B cell (primary cell): ENCODE measurements at regions not wholly inside any gene's neighbourhood (a gene's known extent, or its start where the extent isn't known, plus 50 kb on each side); places are given as distances from the start of the nearest gene placed in this dataset.

ENCODE experiments used
- ATAC-seq: fragments of 200-7000 bp; cut with Tn5 transposase; one replicate; pipeline ENCODE4 v1.10.0; 2021; ENCODE audit warnings: low read depth, mild to moderate bottlenecking, moderate number of reproducible peaks, moderate library complexity
- CTCF ChIA-PET: fragments of 350-600 bp; sonication (Branson Sonifier 250); formaldehyde crosslinking; loops from one replicate; lab custom pipeline; 2021; ENCODE audit warnings: antibody characterized with exemption, inconsistent platforms; lab: Charles Lee
- POLR2A ChIA-PET: fragments of 350-600 bp; sonication (Branson Sonifier 250); formaldehyde crosslinking; loops from one replicate; lab custom pipeline; 2021; ENCODE audit warnings: antibody characterized with exemption; lab: Charles Lee
- DNase-seq: peaks from one replicate; pipeline ENCODE4 v3.0.0; 2013
- H2AFZ ChIP-seq: 2 replicates; pipeline ENCODE4 v1.6.1; 2012; ENCODE audit warnings: mild to moderate bottlenecking, low read depth, low read length; ENCODE audit not compliant: insufficient read depth, poor library complexity, severe bottlenecking
- H3K27ac ChIP-seq, 2 donors: 1 replicate in 1 of 2; 2 replicates in 1 of 2; pipeline ENCODE4 v1.5.1; 2012 to 2013; ENCODE audit warnings: low read length in 2 of 2, mild to moderate bottlenecking in 2 of 2, moderate library complexity in 1 of 2
- H3K27me3 ChIP-seq, 4 experiments: fragments of 200-600 bp in 1 of 4; sonication (generic) in 1 of 4; replicated peaks in 1 of 4; 1 replicate in 2 of 4; 2 replicates in 2 of 4; pipeline versions ENCODE4 v1.6.1 to v1.7.0; 2013 to 2016; ENCODE audit warnings: low read length in 3 of 4, mild to moderate bottlenecking in 2 of 4, mixed read lengths in 1 of 4, moderate library complexity in 1 of 4; ENCODE audit not compliant: insufficient read depth in 4 of 4, control insufficient read depth in 3 of 4; ENCODE audit errors: control extremely low read depth in 1 of 4
- H3K36me3 ChIP-seq, 2 experiments: replicated peaks in 1 of 2; 1 replicate in 1 of 2; 2 replicates in 1 of 2; pipeline versions ENCODE4 v1.6.1 to v1.7.1; 2013; ENCODE audit warnings: low read length in 1 of 2; ENCODE audit not compliant: insufficient read depth in 2 of 2, control insufficient read depth in 1 of 2; ENCODE audit errors: control extremely low read depth in 1 of 2, extremely low read depth in 1 of 2
- H3K4me1 ChIP-seq, 2 donors: fragments of 200-600 bp in 1 of 2; sonication (generic) in 1 of 2; 1 replicate in 1 of 2; 2 replicates in 1 of 2; pipeline versions ENCODE4 v1.5.1 to v1.6.1; 2013 to 2017; ENCODE audit warnings: low read length in 2 of 2; ENCODE audit not compliant: control insufficient read depth in 2 of 2, insufficient read depth in 2 of 2
- H3K4me2 ChIP-seq: replicated peaks from 2 replicates; pipeline ENCODE3; 2012; ENCODE audit warnings: mild to moderate bottlenecking, low read depth, low read length; ENCODE audit not compliant: poor library complexity, severe bottlenecking
- H3K4me3 ChIP-seq, 5 experiments: fragments of 200-600 bp in 1 of 5; sonication (generic) in 1 of 5; 1 replicate in 3 of 5; 2 replicates in 2 of 5; pipeline versions ENCODE4 v1.5.1 to v1.7.0; 2011 to 2016; ENCODE audit warnings: low read length in 4 of 5, mild to moderate bottlenecking in 4 of 5, low read depth in 2 of 5, control low read depth in 1 of 5, moderate library complexity in 1 of 5; ENCODE audit not compliant: insufficient read depth in 1 of 5; ENCODE audit errors: control extremely low read depth in 1 of 5, extremely low read depth in 1 of 5
- H3K79me2 ChIP-seq: fragments of 200-600 bp; sonication (generic); one replicate; pipeline ENCODE4 v1.6.0; 2016; ENCODE audit warnings: low read length; ENCODE audit not compliant: control insufficient read depth, insufficient read depth
- H3K9ac ChIP-seq: fragments of 200-600 bp; sonication (generic); 2 replicates; pipeline ENCODE4 v1.6.1; 2017; ENCODE audit warnings: mild to moderate bottlenecking, low read length, moderate library complexity
- H3K9me3 ChIP-seq, 3 donors: one replicate each; pipeline versions ENCODE4 v1.6.1 to v1.7.1; 2013; ENCODE audit warnings: low read length in 2 of 3; ENCODE audit not compliant: control insufficient read depth in 2 of 3, insufficient read depth in 1 of 3; ENCODE audit errors: control extremely low read depth in 1 of 3
- H4K20me1 ChIP-seq: 2 replicates; pipeline ENCODE4 v1.6.0; 2012; ENCODE audit warnings: mild to moderate bottlenecking, low read length; ENCODE audit not compliant: insufficient read depth, control insufficient read depth, poor library complexity, severe bottlenecking
- H3K27ac Mint-ChIP-seq: one replicate; pipeline ENCODE4 v1.8.0; 2021; ENCODE audit warnings: mixed read lengths
- H3K27me3 Mint-ChIP-seq: one replicate; pipeline ENCODE4 v1.8.0; 2021; ENCODE audit warnings: mixed read lengths
- H3K4me1 Mint-ChIP-seq: one replicate; pipeline ENCODE4 v1.8.0; 2021; ENCODE audit warnings: mixed read lengths
- H3K4me3 Mint-ChIP-seq: one replicate; pipeline ENCODE4 v1.8.0; 2021; ENCODE audit warnings: mixed read lengths
- H3K9me3 Mint-ChIP-seq: one replicate; pipeline ENCODE4 v1.8.0; 2022; ENCODE audit warnings: mixed read lengths; ENCODE audit not compliant: insufficient read depth
- EZH2 ChIP-seq: IDR thresholded peaks from 2 replicates; pipeline ENCODE4 v1.6.1; 2012; ENCODE audit warnings: borderline replicate concordance, low read depth, mild to moderate bottlenecking, moderate library complexity, low read length; ENCODE audit not compliant: insufficient read depth, poor library complexity, severe bottlenecking
- WGBS: methylation state at CpG from one replicate; pipeline ENCODE4 v1.1.5; 2013; ENCODE audit warnings: missing lambda C conversion rate; ENCODE audit not compliant: insufficient coverage; 5-methylcytosine and 5-hydroxymethylcytosine counted together
- intact Hi-C: fragments of 100-400 bp; cut with micrococcal nuclease; formaldehyde crosslinking; loops from one replicate; pipeline ENCODE4 v1.10.0; 2022
- TF ChIP-seq, protein P1 (sequence below): fragments of 200-600 bp; IDR thresholded peaks from one replicate; pipeline ENCODE4 v1.8.0; 2022; ENCODE audit warnings: antibody characterized with exemption, mild to moderate bottlenecking

DNA sequence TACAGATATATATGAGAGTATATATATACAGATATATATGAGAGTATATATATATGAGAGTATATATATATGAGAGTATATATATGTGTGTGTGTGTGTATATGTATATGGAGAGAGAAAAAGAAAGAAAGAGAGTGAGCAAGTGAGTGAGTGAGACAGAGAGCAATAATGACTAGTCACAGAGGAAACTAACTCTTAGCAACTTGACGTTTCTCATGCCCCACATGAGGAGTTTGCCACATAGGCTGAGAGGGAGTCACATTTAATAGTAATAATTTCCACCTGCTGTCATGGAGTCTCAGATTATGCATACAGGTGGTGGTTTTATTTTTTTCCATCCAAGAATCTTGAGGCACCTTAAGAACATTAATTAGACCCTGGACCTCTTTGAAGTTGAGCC is 199.9 kb downstream of the GATA3 start:
- Histone ChIP-seq H2AFZ (no peak overlapping the region), H3K27me3 (no peaks in the 10 kb centered on the region), H3K36me3 (no peaks in the 10 kb centered on the region), H4K20me1 (no peaks in the 10 kb centered on the region), H3K9me3 (peaks cover 0 to 5% (median 0%) of the 10 kb centered on the region in 3 donors), H3K79me2 (no peaks in the 10 kb centered on the region), H3K4me2 (no peak overlapping the region), H3K4me3 (no peak overlapping the region), H3K4me1 (no peaks in the 10 kb centered on the region), H3K27ac (no peak overlapping the region), H3K9ac (no peak overlapping the region)
- no peak for DNase-seq
- Mint-ChIP-seq H3K27ac (no peak overlapping the region), H3K4me3 (no peak overlapping the region), H3K4me1 (no peaks in the 10 kb centered on the region), H3K9me3 (peaks cover 2% of the 10 kb centered on the region), H3K27me3 (no peaks in the 10 kb centered on the region)
- WGBS = no CpG with 5 or more reads among the region's 1 CpG
- ATAC-seq = no peak
- intact Hi-C loops = loop anchor here (5.0 kb wide), 1 partner anchor 933 kb away; no protein-coding TSS in a partner anchor
- ChIA-PET POLR2A (no interaction called here), CTCF (no interaction called here)
- TF ChIP-seq EZH2 = no peak
- TF ChIP-seq, protein P1, sequence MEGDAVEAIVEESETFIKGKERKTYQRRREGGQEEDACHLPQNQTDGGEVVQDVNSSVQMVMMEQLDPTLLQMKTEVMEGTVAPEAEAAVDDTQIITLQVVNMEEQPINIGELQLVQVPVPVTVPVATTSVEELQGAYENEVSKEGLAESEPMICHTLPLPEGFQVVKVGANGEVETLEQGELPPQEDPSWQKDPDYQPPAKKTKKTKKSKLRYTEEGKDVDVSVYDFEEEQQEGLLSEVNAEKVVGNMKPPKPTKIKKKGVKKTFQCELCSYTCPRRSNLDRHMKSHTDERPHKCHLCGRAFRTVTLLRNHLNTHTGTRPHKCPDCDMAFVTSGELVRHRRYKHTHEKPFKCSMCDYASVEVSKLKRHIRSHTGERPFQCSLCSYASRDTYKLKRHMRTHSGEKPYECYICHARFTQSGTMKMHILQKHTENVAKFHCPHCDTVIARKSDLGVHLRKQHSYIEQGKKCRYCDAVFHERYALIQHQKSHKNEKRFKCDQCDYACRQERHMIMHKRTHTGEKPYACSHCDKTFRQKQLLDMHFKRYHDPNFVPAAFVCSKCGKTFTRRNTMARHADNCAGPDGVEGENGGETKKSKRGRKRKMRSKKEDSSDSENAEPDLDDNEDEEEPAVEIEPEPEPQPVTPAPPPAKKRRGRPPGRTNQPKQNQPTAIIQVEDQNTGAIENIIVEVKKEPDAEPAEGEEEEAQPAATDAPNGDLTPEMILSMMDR = no peak

DNA sequence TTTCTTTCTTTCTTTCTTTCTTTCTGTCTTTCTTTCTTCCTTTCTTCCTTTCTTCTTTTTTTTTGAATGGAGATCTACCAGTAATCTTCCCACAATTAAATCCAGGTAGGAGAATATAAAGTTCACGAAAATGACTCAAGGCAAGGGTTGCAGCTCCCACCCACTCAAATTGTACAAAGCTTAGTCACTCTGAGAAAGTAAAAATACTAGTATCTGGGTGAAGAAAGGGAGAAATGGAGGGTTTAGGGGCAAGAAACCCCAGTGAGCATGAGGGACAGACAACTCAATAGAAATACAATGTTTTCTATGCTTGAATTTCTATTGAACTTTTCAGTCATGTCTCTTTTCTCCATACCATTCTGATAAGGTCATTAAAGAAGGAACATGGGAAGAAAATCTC is 200.8 kb downstream of the GATA3 start:
- no peak overlapping the region for H3K27ac Mint-ChIP-seq
- Histone ChIP-seq H3K36me3 (no peaks in the 10 kb centered on the region), H3K27me3 (no peaks in the 10 kb centered on the region), H3K79me2 (no peaks in the 10 kb centered on the region), H3K9me3 (peaks cover 0 to 5% (median 0%) of the 10 kb centered on the region in 3 donors), H3K4me2 (no peak overlapping the region), H3K4me1 (no peaks in the 10 kb centered on the region), H4K20me1 (no peaks in the 10 kb centered on the region), H2AFZ (no peak overlapping the region), H3K4me3 (no peak overlapping the region), H3K27ac (no peak overlapping the region), H3K9ac (no peak overlapping the region)
- no peak for TF ChIP-seq EZH2
- TF ChIP-seq, protein P1 = no peak
- H3K9me3 Mint-ChIP-seq = peaks cover 2% of the 10 kb centered on the region
- intact Hi-C loops = no loop called here
- WGBS = no CpG with 5 or more reads among the region's 1 CpG
- no peak for DNase-seq
- ChIA-PET POLR2A (no interaction called here), CTCF (no interaction called here)
- no peak for ATAC-seq
- no peaks in the 10 kb centered on the region for H3K27me3 Mint-ChIP-seq
- no peak overlapping the region for H3K4me3 Mint-ChIP-seq
- no peaks in the 10 kb centered on the region for H3K4me1 Mint-ChIP-seq
